Natural killer cell (primary cell): ENCODE measurements at regions not wholly inside any gene's neighbourhood (a gene's known extent, or its start where the extent isn't known, plus 50 kb on each side); places are given as distances from the start of the nearest gene placed in this dataset.

Experiments used
- ATAC-seq, 3 donors: fragments of 150-1000 bp in 2 of 3; fragments of 200-7000 bp in 1 of 3; cut with Tn5 transposase; 1 replicate in 1 of 3; 2 replicates in 2 of 3; pipeline ENCODE4 v1.10.0; 2021; ENCODE audit warnings: mild to moderate bottlenecking in 2 of 3, moderate library complexity in 2 of 3
- DNase-seq, 2 donors: peaks; one replicate each; pipeline versions ENCODE4 v3.0.0 to v3.0.0-alpha.2; 2013 to 2021; ENCODE audit warnings: mixed read lengths in 1 of 2
- H3K27ac ChIP-seq: one replicate; pipeline ENCODE4 v1.5.1; 2013; ENCODE audit warnings: mild to moderate bottlenecking, low read length
- H3K27me3 ChIP-seq: one replicate; pipeline ENCODE4 v1.6.1; 2013; ENCODE audit warnings: low read length; ENCODE audit not compliant: control insufficient read depth, insufficient read depth
- H3K36me3 ChIP-seq: one replicate; pipeline ENCODE4 v1.6.1; 2013; ENCODE audit warnings: low read length; ENCODE audit not compliant: control insufficient read depth, insufficient read depth
- H3K4me1 ChIP-seq: one replicate; pipeline ENCODE4 v1.6.1; 2013; ENCODE audit warnings: low read length; ENCODE audit not compliant: control insufficient read depth, insufficient read depth
- H3K4me3 ChIP-seq: one replicate; pipeline ENCODE4 v1.5.1; 2013; ENCODE audit warnings: low read length
- H3K9me3 ChIP-seq: one replicate; pipeline ENCODE4 v1.6.1; 2013; ENCODE audit warnings: low read length; ENCODE audit not compliant: control insufficient read depth, insufficient read depth
- H3K27ac Mint-ChIP-seq, 2 donors: one replicate each; pipeline ENCODE4 v1.8.0; 2022; ENCODE audit warnings: mild to moderate bottlenecking in 2 of 2, mixed read lengths in 2 of 2, moderate library complexity in 1 of 2
- H3K27me3 Mint-ChIP-seq, 2 donors: one replicate each; pipeline ENCODE4 v1.8.0; 2022; ENCODE audit warnings: low read depth in 2 of 2, mixed read lengths in 2 of 2
- H3K36me3 Mint-ChIP-seq: one replicate; pipeline ENCODE4 v1.8.0; 2022; ENCODE audit warnings: mixed read lengths
- H3K4me1 Mint-ChIP-seq, 2 donors: one replicate each; pipeline ENCODE4 v1.8.0; 2022; ENCODE audit warnings: mixed read lengths in 2 of 2
- H3K4me3 Mint-ChIP-seq: one replicate; pipeline ENCODE4 v1.8.0; 2022; ENCODE audit warnings: mild to moderate bottlenecking, moderate library complexity, mixed read lengths
- H3K9me3 Mint-ChIP-seq, 2 donors: one replicate each; pipeline ENCODE4 v1.8.0; 2022; ENCODE audit warnings: mixed read lengths in 2 of 2
- WGBS: methylation state at CpG from one replicate; pipeline ENCODE4 v1.1.7; 2013; ENCODE audit warnings: missing lambda C conversion rate; ENCODE audit not compliant: insufficient coverage; 5-methylcytosine and 5-hydroxymethylcytosine counted together
- intact Hi-C: fragments of 100-400 bp; cut with micrococcal nuclease; formaldehyde crosslinking; loops from one replicate; pipeline ENCODE4 v1.14.2; 2022
- TF ChIP-seq, protein P1 (sequence below): fragments of 200-600 bp; IDR thresholded peaks from one replicate; pipeline ENCODE4 v1.8.0; 2022; ENCODE audit warnings: antibody characterized with exemption

DNA sequence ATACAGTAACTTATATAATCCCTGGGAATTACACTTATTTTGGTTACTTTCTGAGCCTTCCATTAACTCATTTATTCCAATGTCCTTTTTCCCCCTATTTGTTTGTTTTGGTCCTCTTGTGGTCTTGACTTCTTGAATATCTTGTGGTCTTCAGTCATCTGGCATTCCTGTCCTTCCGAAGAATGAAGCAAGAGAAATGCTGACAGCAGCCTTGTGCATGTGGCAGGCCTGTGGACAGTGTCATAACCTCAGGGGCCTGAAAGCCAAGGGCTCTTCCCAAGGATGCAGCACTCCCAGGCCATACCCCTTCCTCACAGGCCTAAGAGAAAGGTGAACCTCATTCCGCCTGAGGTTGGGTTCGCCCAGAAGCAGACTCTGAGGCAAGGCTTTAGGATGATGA is 470.2 kb downstream of the DISC1 start:
- Mint-ChIP-seq H3K36me3 (peaks cover 4% of the 10 kb centered on the region), H3K4me3 (no peak overlapping the region), H3K9me3 (peaks cover 2 to 3% of the 10 kb centered on the region in 2 donors), H3K27me3 (peaks cover 7 to 21% of the 10 kb centered on the region in 2 donors), H3K4me1 (no peaks in the 10 kb centered on the region), H3K27ac (no peak overlapping the region)
- WGBS: 88% methylated on average over 3 of the region's 3 CpGs
- intact Hi-C loops: no loop called here
- Histone ChIP-seq H3K27me3 (no peaks in the 10 kb centered on the region), H3K36me3 (no peaks in the 10 kb centered on the region), H3K9me3 (peaks cover 4% of the 10 kb centered on the region), H3K4me3 (no peak overlapping the region), H3K4me1 (no peaks in the 10 kb centered on the region), H3K27ac (no peak overlapping the region)
- DNase-seq (no peak), ATAC-seq (no peak)
- TF ChIP-seq, protein P1, sequence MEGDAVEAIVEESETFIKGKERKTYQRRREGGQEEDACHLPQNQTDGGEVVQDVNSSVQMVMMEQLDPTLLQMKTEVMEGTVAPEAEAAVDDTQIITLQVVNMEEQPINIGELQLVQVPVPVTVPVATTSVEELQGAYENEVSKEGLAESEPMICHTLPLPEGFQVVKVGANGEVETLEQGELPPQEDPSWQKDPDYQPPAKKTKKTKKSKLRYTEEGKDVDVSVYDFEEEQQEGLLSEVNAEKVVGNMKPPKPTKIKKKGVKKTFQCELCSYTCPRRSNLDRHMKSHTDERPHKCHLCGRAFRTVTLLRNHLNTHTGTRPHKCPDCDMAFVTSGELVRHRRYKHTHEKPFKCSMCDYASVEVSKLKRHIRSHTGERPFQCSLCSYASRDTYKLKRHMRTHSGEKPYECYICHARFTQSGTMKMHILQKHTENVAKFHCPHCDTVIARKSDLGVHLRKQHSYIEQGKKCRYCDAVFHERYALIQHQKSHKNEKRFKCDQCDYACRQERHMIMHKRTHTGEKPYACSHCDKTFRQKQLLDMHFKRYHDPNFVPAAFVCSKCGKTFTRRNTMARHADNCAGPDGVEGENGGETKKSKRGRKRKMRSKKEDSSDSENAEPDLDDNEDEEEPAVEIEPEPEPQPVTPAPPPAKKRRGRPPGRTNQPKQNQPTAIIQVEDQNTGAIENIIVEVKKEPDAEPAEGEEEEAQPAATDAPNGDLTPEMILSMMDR: no peak
